ENCODE measurements at regions not wholly inside any gene's neighbourhood (a gene's known extent, or its start where the extent isn't known, plus 50 kb on each side); places are given as distances from the start of the nearest gene placed in this dataset.

- no peak overlapping the region for H3K27ac ChIP-seq
- H3K27me3 ChIP-seq (replicated peaks; ENCODE audit: insufficient read depth) = no peaks in the 10 kb centered on the region; the same call in 1 of the 2 replicates
- DNase-seq = no peak
- no peaks in the 10 kb centered on the region for H3K9me3 ChIP-seq (ENCODE audit: low read depth)
- H3K4me1 ChIP-seq (ENCODE audit: insufficient read depth) = peaks cover 7% of the 10 kb centered on the region
- H3K9me2 ChIP-seq (ENCODE audit: insufficient read depth) = no peaks in the 10 kb centered on the region
- 52% methylated on average over 8 of the region's 8 CpGs for WGBS, 2 experiments (ENCODE audit: low coverage in 1 of 2, low lambda C conversion rate in 2 of 2, missing lambda C conversion rate in 2 of 2)
- no peak overlapping the region for H3K4me2 ChIP-seq (ENCODE audit: unreplicated experiment)
- no peak overlapping the region for H2AFZ ChIP-seq
- H3K79me2 ChIP-seq (ENCODE audit: insufficient read depth) = no peaks in the 10 kb centered on the region
- no peak overlapping the region for H3K4me3 ChIP-seq
- in situ Hi-C loops (cut with MboI) = no loop called here
- TF ChIP-seq EZH2 (IDR thresholded peaks at IDR 0.05; ENCODE audit: insufficient read depth, poor library complexity, severe bottlenecking) (no peak), EZH2phosphoT487 (IDR thresholded peaks at IDR 0.05; ENCODE audit: insufficient read depth, low read depth) (no peak)
- no peaks in the 10 kb centered on the region for H4K20me1 ChIP-seq (ENCODE audit: insufficient read depth)
- no peak overlapping the region for H3K9ac ChIP-seq
- no peaks in the 10 kb centered on the region for H3K36me3 ChIP-seq (ENCODE audit: low read depth)
- H3F3A ChIP-seq (ENCODE audit: insufficient read depth) = peaks cover 6% of the 10 kb centered on the region; the same call in 1 of the 2 replicates
Measured at GRCh38 chr1:212495766-212496494, 63.2 kb downstream of the NENF start.

DNA sequence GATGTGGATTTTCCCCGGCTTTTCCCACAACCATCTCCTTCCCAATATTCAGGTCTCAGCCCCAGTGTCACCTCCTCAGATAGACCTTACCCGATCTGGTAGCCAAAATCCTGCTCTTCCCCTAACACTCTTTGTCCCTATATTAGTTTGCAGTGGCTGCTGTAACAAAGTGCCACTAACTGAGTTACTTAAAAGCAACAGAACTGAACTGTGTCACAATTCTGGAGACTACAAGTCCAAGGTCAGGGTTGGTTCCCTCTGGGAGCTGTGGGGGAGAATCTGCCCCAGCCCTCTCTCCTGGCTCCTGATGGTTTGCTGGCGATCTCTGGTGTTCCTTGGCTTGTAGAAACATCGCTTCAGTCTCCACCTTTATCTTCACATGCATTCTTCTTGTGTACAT lies 64.0 kb downstream of the NENF start:
- no peak for TF ChIP-seq EZH2 (IDR thresholded peaks at IDR 0.05; ENCODE audit: insufficient read depth, poor library complexity, severe bottlenecking)
- TF ChIP-seq EZH2phosphoT487 (IDR thresholded peaks at IDR 0.05; ENCODE audit: insufficient read depth, low read depth) = no peak
- in situ Hi-C loops (cut with MboI) = no loop called here

DNA sequence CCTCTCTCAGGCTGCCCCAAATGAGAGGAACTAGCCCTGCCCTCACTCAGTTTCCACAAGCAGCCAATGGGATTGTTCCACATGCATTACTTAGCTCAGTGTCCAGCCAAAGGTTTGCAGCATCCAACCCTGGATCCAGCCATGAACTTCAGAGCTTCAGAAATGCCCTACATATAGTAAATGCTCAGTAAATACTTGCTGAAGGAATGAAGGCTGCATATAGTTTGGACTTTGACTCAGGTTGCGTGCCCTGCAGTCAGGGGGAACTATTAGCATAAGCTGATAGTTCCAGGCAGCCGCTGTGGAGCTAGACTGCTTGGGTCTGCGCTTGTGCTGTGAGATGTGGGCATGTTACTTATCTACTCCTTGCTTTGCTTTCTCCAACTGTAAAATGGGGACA lies 64.8 kb downstream of the NENF start:
- no peak for DNase-seq
- H3K27me3 ChIP-seq (replicated peaks; ENCODE audit: insufficient read depth) = no peaks in the 10 kb centered on the region; the same call in 1 of the 2 replicates
- TF ChIP-seq EZH2 (IDR thresholded peaks at IDR 0.05; ENCODE audit: insufficient read depth, poor library complexity, severe bottlenecking) (no peak), EZH2phosphoT487 (IDR thresholded peaks at IDR 0.05; ENCODE audit: insufficient read depth, low read depth) (no peak)
- H2AFZ ChIP-seq = no peak overlapping the region
- H3K4me3 ChIP-seq = no peak overlapping the region
- no peaks in the 10 kb centered on the region for H3K36me3 ChIP-seq (ENCODE audit: low read depth)
- H3K27ac ChIP-seq = no peak overlapping the region
- in situ Hi-C loops (cut with MboI) = no loop called here
- H3F3A ChIP-seq (ENCODE audit: insufficient read depth) = peaks cover 6% of the 10 kb centered on the region; the same call in 1 of the 2 replicates
- no peak overlapping the region for H3K9ac ChIP-seq
- H3K4me2 ChIP-seq (ENCODE audit: unreplicated experiment) = no peak overlapping the region
- 84 to 90% methylated on average over 3 of the region's 3 CpGs for WGBS, 2 experiments (ENCODE audit: low coverage in 1 of 2, low lambda C conversion rate in 2 of 2, missing lambda C conversion rate in 2 of 2)
- H4K20me1 ChIP-seq (ENCODE audit: insufficient read depth) = no peaks in the 10 kb centered on the region
- no peaks in the 10 kb centered on the region for H3K79me2 ChIP-seq (ENCODE audit: insufficient read depth)
- H3K4me1 ChIP-seq (ENCODE audit: insufficient read depth) = peaks cover 7% of the 10 kb centered on the region
- H3K9me3 ChIP-seq (ENCODE audit: low read depth) = no peaks in the 10 kb centered on the region
- H3K9me2 ChIP-seq (ENCODE audit: insufficient read depth) = no peaks in the 10 kb centered on the region

More for the DNA sequence above, 64.0 kb downstream of the NENF start:
- Histone ChIP-seq H3K27ac (no peak overlapping the region), H3K9ac (no peak overlapping the region), H3K4me3 (no peak overlapping the region), H3K4me1 (ENCODE audit: insufficient read depth) (peaks cover 7% of the 10 kb centered on the region), H3K9me3 (ENCODE audit: low read depth) (no peaks in the 10 kb centered on the region), H2AFZ (no peak overlapping the region), H3K9me2 (ENCODE audit: insufficient read depth) (no peaks in the 10 kb centered on the region), H3K36me3 (ENCODE audit: low read depth) (no peaks in the 10 kb centered on the region), H3K27me3 (replicated peaks; ENCODE audit: insufficient read depth) (no peaks in the 10 kb centered on the region; the same call in 1 of the 2 replicates), H4K20me1 (ENCODE audit: insufficient read depth) (no peaks in the 10 kb centered on the region), H3F3A (ENCODE audit: insufficient read depth) (peaks cover 6% of the 10 kb centered on the region; the same call in 1 of the 2 replicates), H3K79me2 (ENCODE audit: insufficient read depth) (no peaks in the 10 kb centered on the region), H3K4me2 (ENCODE audit: unreplicated experiment) (no peak overlapping the region)
- 76 to 86% methylated on average over 4 of the region's 4 CpGs for WGBS, 2 experiments (ENCODE audit: low coverage in 1 of 2, low lambda C conversion rate in 2 of 2, missing lambda C conversion rate in 2 of 2)
- no peak for DNase-seq

GRCh38 chr1:212498283-212499040 lies 65.7 kb downstream of the NENF start:
- Histone ChIP-seq H3F3A (ENCODE audit: insufficient read depth) (peaks cover 6% of the 10 kb centered on the region; the same call in 1 of the 2 replicates), H3K9me2 (ENCODE audit: insufficient read depth) (no peaks in the 10 kb centered on the region), H3K4me3 (no peak overlapping the region), H3K4me1 (ENCODE audit: insufficient read depth) (peaks cover 7% of the 10 kb centered on the region), H2AFZ (no peak overlapping the region), H3K27ac (no peak overlapping the region), H3K79me2 (ENCODE audit: insufficient read depth) (no peaks in the 10 kb centered on the region), H3K9ac (peak overlapping the region; percentile 19; the same call in 1 of the 2 replicates), H3K27me3 (replicated peaks; ENCODE audit: insufficient read depth) (no peaks in the 10 kb centered on the region; the same call in 1 of the 2 replicates), H3K9me3 (ENCODE audit: low read depth) (no peaks in the 10 kb centered on the region), H3K36me3 (ENCODE audit: low read depth) (no peaks in the 10 kb centered on the region), H3K4me2 (ENCODE audit: unreplicated experiment) (peak overlapping the region; percentile 60), H4K20me1 (ENCODE audit: insufficient read depth) (no peaks in the 10 kb centered on the region)
- in situ Hi-C loops (cut with MboI) = no loop called here
- no peak for TF ChIP-seq EZH2phosphoT487 (IDR thresholded peaks at IDR 0.05; ENCODE audit: insufficient read depth, low read depth)
- TF ChIP-seq EZH2 (IDR thresholded peaks at IDR 0.05; ENCODE audit: insufficient read depth, poor library complexity, severe bottlenecking) = no peak
- peak; percentile 92 for DNase-seq
- WGBS, 2 experiments (ENCODE audit: low coverage in 1 of 2, low lambda C conversion rate in 2 of 2, missing lambda C conversion rate in 2 of 2) = 54 to 56% methylated on average over 9 of the region's 9 CpGs
